ENCODE measurements at regions not wholly inside any gene's neighbourhood (a gene's known extent, or its start where the extent isn't known, plus 50 kb on each side); places are given as distances from the start of the nearest gene placed in this dataset.
"Not testable (repeated sequence)": the region's sequence is repeated elsewhere in the genome, so short reads cannot be mapped to it uniquely, and the experiment has no call there.

DNA sequence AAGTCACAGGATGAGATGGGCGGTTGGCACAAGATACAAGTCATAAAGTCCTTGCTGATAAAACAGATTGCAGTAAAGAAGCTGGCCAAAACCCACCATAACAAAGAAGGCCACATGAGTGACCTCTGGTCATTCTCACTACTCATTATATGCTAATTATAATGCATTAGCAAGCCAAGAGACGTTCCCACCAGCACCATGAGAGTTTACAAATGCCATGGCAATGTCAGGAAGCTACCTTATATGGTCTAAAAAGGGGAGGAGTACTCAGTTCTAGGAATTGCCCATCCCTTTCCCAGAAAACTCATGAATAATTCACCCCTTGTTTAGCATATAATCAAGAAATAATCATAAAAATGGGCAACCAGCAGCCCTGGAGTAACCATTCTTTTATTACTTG is 74.9 kb upstream of the APP start:
- no peak overlapping the region for H3K27ac ChIP-seq (replicated peaks)
- TF ChIP-seq POLR2AphosphoS5 (IDR thresholded peaks at IDR 0.05; ENCODE audit: low read depth) = no peak
- TF ChIP-seq, protein P1, sequence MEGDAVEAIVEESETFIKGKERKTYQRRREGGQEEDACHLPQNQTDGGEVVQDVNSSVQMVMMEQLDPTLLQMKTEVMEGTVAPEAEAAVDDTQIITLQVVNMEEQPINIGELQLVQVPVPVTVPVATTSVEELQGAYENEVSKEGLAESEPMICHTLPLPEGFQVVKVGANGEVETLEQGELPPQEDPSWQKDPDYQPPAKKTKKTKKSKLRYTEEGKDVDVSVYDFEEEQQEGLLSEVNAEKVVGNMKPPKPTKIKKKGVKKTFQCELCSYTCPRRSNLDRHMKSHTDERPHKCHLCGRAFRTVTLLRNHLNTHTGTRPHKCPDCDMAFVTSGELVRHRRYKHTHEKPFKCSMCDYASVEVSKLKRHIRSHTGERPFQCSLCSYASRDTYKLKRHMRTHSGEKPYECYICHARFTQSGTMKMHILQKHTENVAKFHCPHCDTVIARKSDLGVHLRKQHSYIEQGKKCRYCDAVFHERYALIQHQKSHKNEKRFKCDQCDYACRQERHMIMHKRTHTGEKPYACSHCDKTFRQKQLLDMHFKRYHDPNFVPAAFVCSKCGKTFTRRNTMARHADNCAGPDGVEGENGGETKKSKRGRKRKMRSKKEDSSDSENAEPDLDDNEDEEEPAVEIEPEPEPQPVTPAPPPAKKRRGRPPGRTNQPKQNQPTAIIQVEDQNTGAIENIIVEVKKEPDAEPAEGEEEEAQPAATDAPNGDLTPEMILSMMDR (IDR thresholded peaks at IDR 0.05; ENCODE audit: insufficient read depth, low read length) = no peak
- TF ChIP-seq, protein P2, sequence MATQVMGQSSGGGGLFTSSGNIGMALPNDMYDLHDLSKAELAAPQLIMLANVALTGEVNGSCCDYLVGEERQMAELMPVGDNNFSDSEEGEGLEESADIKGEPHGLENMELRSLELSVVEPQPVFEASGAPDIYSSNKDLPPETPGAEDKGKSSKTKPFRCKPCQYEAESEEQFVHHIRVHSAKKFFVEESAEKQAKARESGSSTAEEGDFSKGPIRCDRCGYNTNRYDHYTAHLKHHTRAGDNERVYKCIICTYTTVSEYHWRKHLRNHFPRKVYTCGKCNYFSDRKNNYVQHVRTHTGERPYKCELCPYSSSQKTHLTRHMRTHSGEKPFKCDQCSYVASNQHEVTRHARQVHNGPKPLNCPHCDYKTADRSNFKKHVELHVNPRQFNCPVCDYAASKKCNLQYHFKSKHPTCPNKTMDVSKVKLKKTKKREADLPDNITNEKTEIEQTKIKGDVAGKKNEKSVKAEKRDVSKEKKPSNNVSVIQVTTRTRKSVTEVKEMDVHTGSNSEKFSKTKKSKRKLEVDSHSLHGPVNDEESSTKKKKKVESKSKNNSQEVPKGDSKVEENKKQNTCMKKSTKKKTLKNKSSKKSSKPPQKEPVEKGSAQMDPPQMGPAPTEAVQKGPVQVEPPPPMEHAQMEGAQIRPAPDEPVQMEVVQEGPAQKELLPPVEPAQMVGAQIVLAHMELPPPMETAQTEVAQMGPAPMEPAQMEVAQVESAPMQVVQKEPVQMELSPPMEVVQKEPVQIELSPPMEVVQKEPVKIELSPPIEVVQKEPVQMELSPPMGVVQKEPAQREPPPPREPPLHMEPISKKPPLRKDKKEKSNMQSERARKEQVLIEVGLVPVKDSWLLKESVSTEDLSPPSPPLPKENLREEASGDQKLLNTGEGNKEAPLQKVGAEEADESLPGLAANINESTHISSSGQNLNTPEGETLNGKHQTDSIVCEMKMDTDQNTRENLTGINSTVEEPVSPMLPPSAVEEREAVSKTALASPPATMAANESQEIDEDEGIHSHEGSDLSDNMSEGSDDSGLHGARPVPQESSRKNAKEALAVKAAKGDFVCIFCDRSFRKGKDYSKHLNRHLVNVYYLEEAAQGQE (IDR thresholded peaks at IDR 0.05; ENCODE audit: insufficient replicate concordance, low read depth) = no peak
- no peak for TF ChIP-seq SPI1 (IDR thresholded peaks at IDR 0.05; ENCODE audit: borderline replicate concordance, low read depth)
- TF ChIP-seq GABPA (IDR thresholded peaks at IDR 0.05; ENCODE audit: low read depth) = no peak
- H3K4me3 ChIP-seq (replicated peaks; ENCODE audit: insufficient read depth, low read length) = no peak overlapping the region
- no peak for DNase-seq (ENCODE audit: low read depth in 1 of 2, low spot score in 1 of 2)
- H3K27me3 ChIP-seq (ENCODE audit: insufficient read depth, poor library complexity, severe bottlenecking) = no peaks in the 10 kb centered on the region

DNA sequence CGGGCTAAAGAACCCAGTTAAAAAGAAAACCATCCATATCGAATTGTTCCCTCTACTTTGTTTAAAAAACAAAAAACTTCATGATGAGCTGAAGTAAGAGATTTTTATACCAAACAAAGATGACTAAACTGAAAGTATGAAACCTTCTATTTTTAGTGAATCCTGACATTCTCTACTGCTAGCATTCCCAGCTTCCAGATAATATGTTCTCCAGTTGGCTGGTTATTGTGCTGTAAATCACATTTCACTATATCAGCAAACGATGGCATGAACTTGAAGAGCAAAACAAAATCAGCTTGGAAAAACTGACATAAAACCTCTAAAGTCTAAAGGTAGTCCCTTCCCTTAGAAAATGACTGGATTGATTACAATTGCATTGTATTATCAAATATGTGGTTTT is 68.1 kb upstream of the APP start:
- Histone ChIP-seq H3K27me3 (ENCODE audit: insufficient read depth, poor library complexity, severe bottlenecking) (no peaks in the 10 kb centered on the region), H3K27ac (replicated peaks) (no peak overlapping the region), H3K4me3 (replicated peaks; ENCODE audit: insufficient read depth, low read length) (no peak overlapping the region)
- TF ChIP-seq, protein P2 (IDR thresholded peaks at IDR 0.05; ENCODE audit: insufficient replicate concordance, low read depth) = no peak
- TF ChIP-seq POLR2AphosphoS5 (IDR thresholded peaks at IDR 0.05; ENCODE audit: low read depth) (no peak), GABPA (IDR thresholded peaks at IDR 0.05; ENCODE audit: low read depth) (no peak), SPI1 (IDR thresholded peaks at IDR 0.05; ENCODE audit: borderline replicate concordance, low read depth) (no peak)
- TF ChIP-seq, protein P1 (IDR thresholded peaks at IDR 0.05; ENCODE audit: insufficient read depth, low read length) = no peak
- DNase-seq (ENCODE audit: low read depth in 1 of 2, low spot score in 1 of 2) = no peak

GRCh38 chr21:26236281-26236680 is 65.7 kb upstream of the APP start:
- H3K4me3 ChIP-seq (replicated peaks; ENCODE audit: insufficient read depth, low read length) = no peak overlapping the region
- H3K27me3 ChIP-seq (ENCODE audit: insufficient read depth, poor library complexity, severe bottlenecking) = no peaks in the 10 kb centered on the region
- TF ChIP-seq, protein P1 (IDR thresholded peaks at IDR 0.05; ENCODE audit: insufficient read depth, low read length) = no peak
- TF ChIP-seq, protein P2 (IDR thresholded peaks at IDR 0.05; ENCODE audit: insufficient replicate concordance, low read depth) = no peak
- TF ChIP-seq POLR2AphosphoS5 (IDR thresholded peaks at IDR 0.05; ENCODE audit: low read depth) (no peak), SPI1 (IDR thresholded peaks at IDR 0.05; ENCODE audit: borderline replicate concordance, low read depth) (no peak), GABPA (IDR thresholded peaks at IDR 0.05; ENCODE audit: low read depth) (no peak)
- H3K27ac ChIP-seq (replicated peaks) = no peak overlapping the region
- no peak for DNase-seq (ENCODE audit: low read depth in 1 of 2, low spot score in 1 of 2)

DNA sequence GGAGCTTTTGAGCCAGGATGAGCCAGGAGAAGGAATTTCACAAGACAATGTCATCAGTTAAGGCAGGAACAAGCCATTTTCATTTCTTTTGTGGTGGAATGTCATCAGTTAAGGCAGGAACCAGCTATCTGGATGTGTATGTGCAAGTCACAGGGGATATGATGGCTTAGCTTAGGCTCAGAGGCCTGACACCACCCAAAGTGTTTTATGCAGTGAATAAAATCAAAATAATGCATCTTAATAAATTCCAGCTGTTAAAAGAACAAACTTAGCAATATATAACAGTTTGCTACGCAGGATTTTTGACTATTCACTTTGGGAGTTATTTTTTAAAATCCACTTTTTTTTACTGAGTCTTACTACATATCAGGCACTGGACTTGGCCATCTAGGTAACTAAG is 62.7 kb upstream of the APP start:
- not testable (repeated sequence) for H3K27ac ChIP-seq (replicated peaks); H3K27me3 ChIP-seq (ENCODE audit: insufficient read depth, poor library complexity, severe bottlenecking); H3K4me3 ChIP-seq (replicated peaks; ENCODE audit: insufficient read depth, low read length); DNase-seq (ENCODE audit: low read depth in 1 of 2, low spot score in 1 of 2)

DNA sequence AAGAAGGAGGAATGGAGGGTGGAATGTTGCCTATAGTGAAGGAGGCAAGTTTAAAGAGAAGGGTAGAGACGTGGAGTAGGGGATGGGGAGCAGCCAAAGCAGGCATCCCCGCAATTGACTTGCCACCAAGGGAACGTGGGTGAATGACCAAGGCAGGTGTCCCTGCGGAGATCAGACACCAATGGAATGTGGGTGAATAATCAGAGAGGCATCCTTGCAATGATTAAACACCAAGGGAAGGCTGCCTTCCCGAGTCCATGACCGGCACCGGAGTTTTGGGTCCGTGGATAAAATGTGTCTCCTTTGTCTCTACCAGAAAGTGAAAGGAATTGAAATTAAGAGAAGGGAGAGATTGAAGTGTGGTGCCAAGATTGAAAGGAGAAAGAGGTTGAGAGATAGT is 61.9 kb upstream of the APP start:
- DNase-seq (ENCODE audit: low read depth in 1 of 2, low spot score in 1 of 2); H3K4me3 ChIP-seq (replicated peaks; ENCODE audit: insufficient read depth, low read length); H3K27me3 ChIP-seq (ENCODE audit: insufficient read depth, poor library complexity, severe bottlenecking); H3K27ac ChIP-seq (replicated peaks): not testable (repeated sequence)

All from HL-60 (cell line).